HG02973 (cell line): ENCODE measurements at regions not wholly inside any gene's neighbourhood (a gene's known extent, or its start where the extent isn't known, plus 50 kb on each side); places are given as distances from the start of the nearest gene placed in this dataset.

Experiments
- ATAC-seq: cut with Tn5 transposase; IDR thresholded peaks from one replicate; pipeline ENCODE4 v1.9.1; 2021; ENCODE audit warnings: moderate library complexity; ENCODE audit not compliant: unreplicated experiment

DNA sequence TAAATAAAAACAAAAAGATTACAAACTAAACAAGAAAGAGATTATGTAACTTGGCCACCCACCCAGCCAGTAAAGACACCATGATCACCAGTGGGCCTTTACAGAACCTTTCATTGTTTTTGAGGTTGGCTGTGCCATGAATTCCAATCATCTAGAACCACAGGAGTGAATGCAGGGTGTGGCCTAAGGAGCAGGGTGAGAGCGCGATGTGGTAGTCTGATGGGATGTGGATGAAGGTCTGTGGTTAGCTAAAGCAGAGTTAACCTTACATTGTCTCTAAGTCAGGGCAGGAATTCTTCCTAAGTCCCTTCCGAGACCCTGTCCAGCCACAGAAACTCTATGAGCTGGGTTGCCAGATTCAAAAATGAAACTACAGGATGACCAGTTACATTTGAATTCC, 54.0 kb upstream of the CDKN3 start:
- no peak for ATAC-seq

DNA sequence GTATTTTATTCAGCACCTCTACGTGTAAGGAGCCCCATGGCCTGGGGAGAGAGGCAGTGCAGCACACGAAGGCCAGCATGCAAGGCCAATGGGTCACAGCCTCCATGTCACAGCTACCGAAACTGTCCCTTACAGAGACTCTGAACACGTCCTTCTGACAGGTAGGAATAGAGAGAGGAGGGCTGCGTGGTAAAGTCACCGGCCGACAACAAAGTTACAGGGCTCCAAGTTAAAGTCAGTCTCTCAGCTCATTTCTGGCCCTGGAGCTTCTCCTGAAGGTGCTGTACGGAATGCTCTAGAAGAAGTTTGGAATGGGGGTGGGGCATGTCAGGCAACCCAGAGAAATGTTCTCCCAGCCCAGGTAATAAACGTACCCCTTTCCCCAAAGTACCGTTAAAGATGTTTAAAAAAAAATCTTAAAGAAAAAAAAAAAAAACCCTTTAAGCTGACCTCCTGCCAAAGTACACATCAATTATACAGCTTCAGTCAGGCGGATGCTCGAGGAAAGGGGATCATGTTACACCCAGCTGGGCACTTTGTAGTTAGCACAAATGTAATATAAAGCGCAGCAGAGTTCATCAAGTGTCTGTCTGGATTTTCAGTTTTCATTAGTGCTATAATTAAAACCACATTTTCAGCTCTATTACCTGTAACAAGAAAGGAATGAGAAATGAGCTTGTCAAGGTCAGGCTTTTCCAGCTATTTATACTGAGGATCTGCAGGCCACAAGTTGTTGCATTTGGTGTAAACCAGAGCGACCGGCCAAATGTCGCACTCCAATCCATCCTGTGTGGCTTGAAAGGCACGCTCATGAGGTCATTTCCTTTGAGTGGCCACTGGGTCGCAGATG, 53.3 kb upstream of the CDKN3 start:
- ATAC-seq, result no peak

DNA sequence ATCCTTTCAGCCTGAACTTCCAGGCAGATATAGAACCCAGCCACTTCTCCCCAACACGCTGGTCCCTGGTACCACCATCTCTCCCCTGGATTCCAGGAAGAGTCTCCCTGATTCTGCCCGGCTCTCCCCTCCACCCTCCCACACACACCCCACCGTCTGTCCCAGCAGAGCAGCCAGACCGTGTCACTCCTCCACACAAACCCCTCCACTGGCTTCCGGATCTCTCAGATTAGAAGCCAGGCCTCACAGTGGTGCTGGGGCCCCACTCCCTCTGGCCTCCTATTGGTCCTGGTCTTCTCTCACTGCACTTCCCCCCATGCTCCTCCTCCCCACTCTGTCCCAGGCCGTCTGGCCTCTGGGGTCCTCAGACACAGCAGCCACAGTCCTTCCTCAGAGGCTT, 52.4 kb upstream of the CDKN3 start:
- no peak for ATAC-seq

DNA sequence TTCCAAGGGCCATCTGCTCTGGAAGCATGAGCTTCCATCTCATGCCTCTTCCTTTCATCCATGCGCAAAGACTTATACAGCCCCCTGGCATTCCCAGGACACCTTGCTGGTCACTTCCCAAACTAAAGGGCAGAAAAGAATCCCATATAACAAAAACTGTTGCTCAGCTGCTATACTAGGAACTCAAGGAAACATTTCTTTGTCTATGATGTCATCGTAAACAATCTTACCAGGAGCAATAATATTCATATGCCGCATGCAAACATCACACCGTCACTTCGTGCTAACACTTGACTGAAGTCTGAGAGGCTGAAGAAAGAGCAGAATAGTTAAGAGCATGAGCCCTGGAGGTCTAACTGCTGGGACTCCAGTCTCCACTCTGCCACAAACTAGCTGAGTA, 50.5 kb upstream of the CDKN3 start:
- ATAC-seq, result no peak
